HG02623 (cell line): ENCODE measurements at regions not wholly inside any gene's neighbourhood (a gene's known extent, or its start where the extent isn't known, plus 50 kb on each side); places are given as distances from the start of the nearest gene placed in this dataset.

Experiments
- ATAC-seq: cut with Tn5 transposase; IDR thresholded peaks from one replicate; pipeline ENCODE4 v1.9.1; 2021; ENCODE audit warnings: moderate library complexity; ENCODE audit not compliant: unreplicated experiment

- no peak for ATAC-seq
Measured at GRCh38 chr21:27704567-27705166, 737.8 kb upstream of the ADAMTS5 start.

DNA sequence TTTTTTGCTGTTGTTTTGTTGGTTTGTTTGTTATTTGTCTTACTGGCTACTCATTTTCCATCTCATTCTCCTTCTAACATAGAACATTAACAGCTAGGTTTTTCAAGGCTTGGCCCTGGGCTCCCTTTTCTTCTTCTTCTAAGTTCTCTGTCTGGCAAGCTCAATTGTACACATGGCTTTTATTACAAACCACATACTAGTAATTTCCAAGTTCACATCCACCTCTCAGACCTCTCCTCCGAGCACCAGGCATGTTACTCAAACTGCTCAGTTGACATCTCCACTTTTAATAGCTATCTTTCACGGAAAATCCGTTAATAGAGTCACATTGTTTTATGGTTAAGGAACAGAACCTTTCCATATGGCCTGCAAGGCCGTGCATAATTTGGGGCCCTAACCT, 736.9 kb upstream of the ADAMTS5 start:
- no peak for ATAC-seq

DNA sequence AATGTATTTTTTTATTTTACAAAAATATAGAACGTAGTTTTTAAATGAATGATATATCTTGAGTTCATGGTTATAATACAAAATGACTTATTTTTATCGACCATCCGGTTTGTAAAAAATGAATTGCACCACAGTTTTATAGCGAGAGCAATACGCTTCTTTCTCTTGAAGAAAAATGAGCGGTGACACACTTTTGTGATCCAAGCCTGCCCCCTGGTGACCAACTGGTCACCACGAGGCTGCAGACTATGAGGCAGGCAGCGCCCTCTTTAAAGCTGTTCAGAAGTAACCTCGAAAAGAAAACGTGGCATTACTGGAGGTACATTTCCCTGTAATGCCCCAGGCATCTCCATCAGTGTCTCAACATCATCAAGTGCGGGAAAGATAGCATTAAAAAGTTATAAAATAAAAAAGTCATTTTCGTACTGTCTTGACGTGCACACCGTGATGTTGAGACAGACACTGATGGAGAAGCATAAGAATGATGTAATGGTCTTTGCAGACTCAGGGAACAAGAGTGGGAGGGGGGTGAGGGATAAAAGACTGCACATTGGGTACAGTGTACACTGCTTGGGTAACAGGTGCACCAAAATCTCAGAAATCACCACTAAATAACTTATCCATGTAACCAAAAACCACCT, 734.2 kb upstream of the ADAMTS5 start:
- no peak for ATAC-seq

DNA sequence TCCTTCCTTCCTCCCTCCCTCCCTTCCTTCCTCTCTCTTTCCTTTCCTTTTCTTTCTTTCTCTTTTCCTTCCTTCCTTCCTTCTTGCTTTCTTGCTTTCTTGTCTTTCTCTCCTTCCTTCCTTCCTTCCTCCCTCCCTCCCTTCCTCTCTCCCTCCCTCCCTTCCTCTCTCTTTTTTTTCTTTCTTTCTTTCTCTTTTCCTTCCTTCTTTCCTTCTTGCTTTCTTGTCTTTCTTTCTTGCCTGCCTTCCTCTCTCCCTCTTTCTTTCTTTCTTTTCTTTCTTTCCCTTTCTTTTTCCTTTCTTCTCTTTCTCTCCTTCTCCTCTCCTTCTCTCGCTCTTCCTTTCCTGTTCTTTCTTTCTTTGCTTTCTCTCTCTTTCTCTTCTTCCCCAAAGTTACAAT, 728.4 kb upstream of the ADAMTS5 start:
- ATAC-seq = no peak

- ATAC-seq = no peak
Measured at GRCh38 chr21:27694667-27695066, 727.8 kb upstream of the ADAMTS5 start.

DNA sequence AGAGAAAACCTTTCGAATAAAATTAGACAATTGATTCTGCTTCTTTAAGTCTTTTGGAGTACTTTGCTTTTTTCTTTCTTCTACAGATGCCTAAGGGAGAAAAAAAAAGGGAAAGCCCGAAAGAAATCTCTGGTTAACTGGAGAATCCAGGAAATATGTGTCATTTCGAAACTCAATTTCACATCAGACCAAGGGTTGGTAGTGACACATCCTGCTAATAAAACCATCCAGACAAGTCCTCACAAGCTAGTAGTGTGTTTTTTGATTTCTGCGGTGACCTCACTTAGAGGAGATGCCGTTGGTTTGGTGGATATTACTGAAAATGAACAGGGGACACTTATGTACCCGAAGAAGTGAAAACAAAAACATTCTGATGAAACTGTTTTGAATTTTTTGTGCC, 726.5 kb upstream of the ADAMTS5 start:
- ATAC-seq = no peak

- no peak for ATAC-seq
Measured at GRCh38 chr21:27691516-27691915, 724.6 kb upstream of the ADAMTS5 start.

GRCh38 chr21:27691006-27691405, 724.1 kb upstream of the ADAMTS5 start:
- no peak for ATAC-seq

GRCh38 chr21:27690426-27690825, 723.5 kb upstream of the ADAMTS5 start:
- no peak for ATAC-seq

DNA sequence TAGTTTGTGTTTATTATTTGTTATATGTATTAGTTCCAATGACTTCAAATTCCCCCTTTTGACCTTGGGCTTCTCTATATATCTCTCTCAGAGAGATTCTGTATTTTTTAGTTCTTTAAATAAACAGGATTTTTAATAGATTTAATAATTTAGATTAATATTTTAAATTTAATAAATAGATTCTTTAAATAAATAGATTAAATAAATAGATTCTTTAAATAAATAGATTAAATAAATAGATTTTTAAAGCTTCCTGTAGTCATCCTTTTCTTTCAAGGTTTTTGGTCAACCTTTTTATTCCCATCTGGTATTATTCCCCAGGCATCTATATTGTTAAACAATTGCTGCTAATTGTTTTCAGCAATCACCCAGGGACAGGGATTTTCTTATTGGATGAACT, 721.9 kb upstream of the ADAMTS5 start:
- ATAC-seq = no peak

DNA sequence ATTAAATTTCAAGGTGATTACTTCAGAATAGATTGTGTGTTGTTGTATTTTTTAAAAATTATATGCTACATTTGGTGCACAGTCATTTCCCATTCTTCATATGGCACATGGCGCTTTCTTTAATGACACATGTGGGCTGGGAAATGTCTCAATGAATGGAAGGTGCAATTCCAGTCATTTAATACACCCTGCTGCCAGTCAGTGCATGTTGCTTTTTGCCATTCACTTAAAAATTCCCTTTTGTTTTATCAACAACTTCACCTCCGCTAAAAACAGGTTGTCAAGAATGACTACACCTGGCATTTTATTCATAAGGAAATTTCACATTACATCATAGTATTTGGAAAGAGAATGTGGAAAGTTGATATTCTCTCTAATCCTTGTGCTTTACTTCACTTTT, 716.4 kb upstream of the ADAMTS5 start:
- no peak for ATAC-seq

DNA sequence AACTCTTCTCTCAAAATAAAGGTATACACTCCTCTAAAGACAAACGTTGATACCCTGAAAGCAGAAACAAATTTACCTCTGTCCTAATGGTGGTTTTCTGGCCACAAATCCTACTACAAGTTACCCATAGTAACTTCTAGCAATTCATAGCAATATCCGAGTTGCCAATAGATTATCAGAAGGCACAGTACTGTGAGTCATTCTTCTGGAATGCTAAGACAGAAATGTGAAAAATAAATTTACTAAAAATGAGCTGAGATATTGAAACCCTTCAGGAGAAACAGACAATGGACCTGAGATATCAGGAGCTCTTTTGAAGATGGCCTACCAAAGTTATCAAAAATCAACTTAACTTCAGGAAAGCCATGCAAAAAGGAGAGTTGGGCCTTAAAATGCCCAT, 715.0 kb upstream of the ADAMTS5 start:
- ATAC-seq = no peak

DNA sequence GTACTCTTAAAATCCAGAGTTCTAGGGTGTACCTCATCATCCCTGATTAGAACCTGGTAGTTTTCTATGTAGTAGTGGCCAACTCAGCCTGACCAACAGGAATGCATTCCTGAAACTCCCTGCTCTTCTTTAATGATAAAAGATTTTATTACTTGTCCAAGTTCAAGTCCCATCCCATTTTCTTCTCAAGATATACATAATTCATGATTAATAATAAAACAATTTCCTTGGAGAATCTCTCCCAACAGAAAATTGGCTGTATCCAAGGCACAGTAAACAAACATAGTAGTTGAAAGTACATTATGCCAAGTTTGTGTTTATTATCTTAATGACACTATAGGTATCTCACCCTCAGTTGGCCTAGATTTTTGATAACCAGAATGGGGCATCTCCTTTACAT, 714.1 kb upstream of the ADAMTS5 start:
- no peak for ATAC-seq

GRCh38 chr21:27680181-27680580, 713.3 kb upstream of the ADAMTS5 start:
- no peak for ATAC-seq

GRCh38 chr21:27678511-27678910, 711.6 kb upstream of the ADAMTS5 start:
- ATAC-seq = no peak

DNA sequence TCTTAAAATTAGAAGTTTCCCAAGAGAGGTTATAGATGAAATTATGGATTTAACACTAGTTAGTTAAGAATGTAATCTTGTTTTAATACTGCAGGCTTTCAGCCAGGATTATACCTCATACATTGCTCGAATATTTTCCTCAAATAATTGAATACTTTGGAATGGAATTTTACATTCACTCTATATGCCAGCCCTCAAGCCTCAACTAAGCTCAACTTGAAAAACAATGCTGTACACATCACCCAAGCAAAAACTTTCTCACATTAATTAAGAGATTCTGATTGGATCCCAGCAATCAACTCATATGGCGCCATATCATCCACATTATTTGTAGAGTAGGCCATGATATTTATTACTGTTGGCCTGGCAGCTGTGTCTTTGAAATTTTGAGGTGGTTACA, 710.7 kb upstream of the ADAMTS5 start:
- no peak for ATAC-seq

DNA sequence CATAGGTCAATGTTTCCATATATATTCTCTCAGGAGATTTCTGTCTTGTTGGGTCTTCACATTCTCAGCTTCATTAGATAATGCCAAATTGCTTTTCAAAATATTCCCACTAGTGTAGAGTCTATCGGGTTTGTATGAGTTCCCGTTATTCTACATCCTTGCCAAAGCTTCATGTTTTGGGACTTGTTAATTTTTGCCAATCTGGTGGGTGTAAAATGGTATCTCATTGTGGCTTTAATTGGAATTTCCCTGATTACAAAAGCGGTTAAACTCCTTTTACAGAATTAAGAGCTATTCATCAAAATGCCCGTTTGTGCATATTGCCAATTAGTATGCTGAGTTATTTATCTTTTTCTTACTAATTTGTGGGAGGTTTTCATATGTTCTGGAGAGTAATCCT, 708.4 kb upstream of the ADAMTS5 start:
- ATAC-seq = no peak

- no peak for ATAC-seq
Measured at GRCh38 chr21:27674041-27674615, 707.2 kb upstream of the ADAMTS5 start.

DNA sequence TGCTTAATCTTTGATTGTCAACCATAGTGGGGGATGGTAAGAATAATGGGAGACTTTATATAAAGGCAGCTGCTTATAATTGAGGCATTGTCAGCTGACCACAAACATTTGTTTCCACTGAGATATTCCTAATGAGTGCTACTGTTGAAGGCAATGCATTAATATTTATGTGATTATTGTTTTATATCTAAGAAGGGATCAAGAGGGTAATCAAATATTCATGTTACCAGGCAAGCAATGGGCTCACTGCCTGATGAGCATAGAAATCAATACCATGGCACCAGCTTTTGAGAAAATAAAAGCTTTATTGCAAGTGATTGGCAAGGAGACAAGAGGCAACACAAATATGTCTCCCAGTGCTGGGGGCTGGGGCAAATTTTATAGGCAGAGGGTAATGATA, 706.7 kb upstream of the ADAMTS5 start:
- ATAC-seq = no peak

- ATAC-seq = no peak
Measured at GRCh38 chr21:27671207-27671606, 704.3 kb upstream of the ADAMTS5 start.

GRCh38 chr21:27653481-27653880, 686.6 kb upstream of the ADAMTS5 start:
- ATAC-seq = no peak

DNA sequence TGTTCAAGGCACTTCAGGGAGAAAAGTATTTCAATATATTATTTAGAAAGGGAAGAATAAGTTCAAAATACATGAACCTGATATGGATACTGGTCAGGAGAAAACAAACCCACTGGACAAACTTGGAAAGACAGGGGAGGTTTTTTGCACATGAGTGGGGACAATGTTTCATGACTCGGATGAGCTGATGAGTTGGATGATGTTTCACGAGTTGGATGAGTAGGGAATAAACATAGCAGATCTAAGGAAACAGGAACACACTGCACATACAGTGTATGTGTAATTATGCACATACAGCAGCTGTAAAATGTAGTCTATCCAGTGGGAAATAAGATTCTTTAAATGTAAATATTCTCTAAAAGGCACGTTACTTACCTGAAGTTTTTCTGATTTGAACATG, 682.9 kb upstream of the ADAMTS5 start:
- no peak for ATAC-seq

- ATAC-seq = no peak
Measured at GRCh38 chr21:27649323-27649722, 682.4 kb upstream of the ADAMTS5 start.
